NT2/D1 (cell line): ENCODE measurements at regions not wholly inside any gene's neighbourhood (a gene's known extent, or its start where the extent isn't known, plus 50 kb on each side); places are given as distances from the start of the nearest gene placed in this dataset.

Source experiments
- DNase-seq: peaks from one replicate; pipeline ENCODE4 v3.0.0-alpha.2; 2011; ENCODE audit warnings: low read depth, low spot score
- H3K27me3 ChIP-seq: 2 replicates; pipeline ENCODE4 v1.6.0; 2011; ENCODE audit warnings: mild to moderate bottlenecking; ENCODE audit not compliant: insufficient read length, insufficient read depth
- H3K36me3 ChIP-seq: 2 replicates; pipeline ENCODE4 v1.6.1; 2011; ENCODE audit warnings: mild to moderate bottlenecking, low read length, mixed read lengths; ENCODE audit not compliant: insufficient read depth, insufficient read length
- H3K4me1 ChIP-seq: 2 replicates; pipeline ENCODE4 v1.5.1; 2011; ENCODE audit not compliant: insufficient read depth, insufficient read length
- H3K4me3 ChIP-seq: 2 replicates; pipeline ENCODE4 v1.5.1; 2011; ENCODE audit warnings: low read depth; ENCODE audit not compliant: insufficient read length
- H3K9ac ChIP-seq: 2 replicates; pipeline ENCODE4 v1.6.0; 2011; ENCODE audit warnings: low read depth; ENCODE audit not compliant: insufficient read length
- H3K9me3 ChIP-seq: 2 replicates; pipeline ENCODE4 v1.5.1; 2011; ENCODE audit warnings: mild to moderate bottlenecking, low read length; ENCODE audit not compliant: insufficient read depth
- SUZ12 ChIP-seq: IDR thresholded peaks from 2 replicates; pipeline ENCODE4 v1.6.1; 2011; ENCODE audit not compliant: insufficient read length, insufficient read depth; ENCODE audit errors: extremely low read depth
- YY1 ChIP-seq: IDR thresholded peaks from 2 replicates; pipeline ENCODE4 v1.6.1; 2011; ENCODE audit not compliant: insufficient read length, insufficient read depth
- ZNF274 ChIP-seq: IDR thresholded peaks from 2 replicates; pipeline ENCODE4 v1.6.1; 2011; ENCODE audit warnings: mild to moderate bottlenecking, low read depth, low read length

GRCh38 chr11:116615211-116615865, 157.4 kb downstream of the BUD13 start:
- DNase-seq, result no peak
- Histone ChIP-seq H3K9me3 (no peaks in the 10 kb centered on the region), H3K9ac (no peak overlapping the region)

GRCh38 chr11:116614306-116615210, 158.2 kb downstream of the BUD13 start:
- no peaks in the 10 kb centered on the region for H3K36me3 ChIP-seq
- H3K9ac ChIP-seq, result no peak overlapping the region
- H3K4me1 ChIP-seq, result no peaks in the 10 kb centered on the region
- no peak for TF ChIP-seq YY1
- no peak overlapping the region for H3K4me3 ChIP-seq
- no peak for DNase-seq
- H3K27me3 ChIP-seq, result peaks cover 48% of the 10 kb centered on the region
- H3K9me3 ChIP-seq, result no peaks in the 10 kb centered on the region

More at GRCh38 chr11:116615211-116615865, 157.4 kb downstream of the BUD13 start:
- Histone ChIP-seq H3K4me1 (no peaks in the 10 kb centered on the region), H3K36me3 (no peaks in the 10 kb centered on the region), H3K4me3 (no peak overlapping the region), H3K27me3 (peaks cover 44% of the 10 kb centered on the region)
- TF ChIP-seq SUZ12 (no peak), ZNF274 (no peak), YY1 (no peak)

GRCh38 chr11:116613206-116613875, 159.4 kb downstream of the BUD13 start:
- Histone ChIP-seq H3K4me3 (no peak overlapping the region), H3K9ac (no peak overlapping the region), H3K9me3 (no peaks in the 10 kb centered on the region), H3K36me3 (no peaks in the 10 kb centered on the region), H3K4me1 (no peaks in the 10 kb centered on the region), H3K27me3 (peaks cover 53% of the 10 kb centered on the region)
- TF ChIP-seq YY1 (no peak), SUZ12 (no peak), ZNF274 (no peak)
- DNase-seq, result no peak

- no peaks in the 10 kb centered on the region for H3K9me3 ChIP-seq
- H3K36me3 ChIP-seq, result no peaks in the 10 kb centered on the region
- TF ChIP-seq SUZ12 (no peak), ZNF274 (no peak), YY1 (no peak)
- no peak overlapping the region for H3K4me3 ChIP-seq
- peaks cover 65% of the 10 kb centered on the region for H3K27me3 ChIP-seq
- H3K9ac ChIP-seq, result no peak overlapping the region
- no peak for DNase-seq
- no peaks in the 10 kb centered on the region for H3K4me1 ChIP-seq
Measured at GRCh38 chr11:116611998-116612620, 160.7 kb downstream of the BUD13 start.

GRCh38 chr11:116610190-116610589, 162.6 kb downstream of the BUD13 start:
- TF ChIP-seq ZNF274 (no peak), YY1 (no peak), SUZ12 (no peak)
- DNase-seq, result no peak
- H3K36me3 ChIP-seq, result no peaks in the 10 kb centered on the region
- H3K9ac ChIP-seq, result no peak overlapping the region
- H3K4me3 ChIP-seq, result no peak overlapping the region
- H3K4me1 ChIP-seq, result no peaks in the 10 kb centered on the region
- peaks cover 76% of the 10 kb centered on the region for H3K27me3 ChIP-seq
- no peaks in the 10 kb centered on the region for H3K9me3 ChIP-seq

- Histone ChIP-seq H3K4me3 (no peak overlapping the region), H3K27me3 (peaks cover 57% of the 10 kb centered on the region), H3K36me3 (no peaks in the 10 kb centered on the region), H3K9ac (no peak overlapping the region), H3K4me1 (no peaks in the 10 kb centered on the region), H3K9me3 (no peaks in the 10 kb centered on the region)
- TF ChIP-seq SUZ12, result no peak
- no peak for TF ChIP-seq YY1
- TF ChIP-seq ZNF274, result no peak
- no peak for DNase-seq
Measured at GRCh38 chr11:116607027-116607426, 165.8 kb downstream of the BUD13 start.
